IPS DF 19.7 (cell line): ENCODE measurements at regions not wholly inside any gene's neighbourhood (a gene's known extent, or its start where the extent isn't known, plus 50 kb on each side); places are given as distances from the start of the nearest gene placed in this dataset.

Source experiments
- DNase-seq: peaks from one replicate; pipeline ENCODE4 v3.0.0-alpha.2; 2013; ENCODE audit warnings: low read depth, low spot score

DNA sequence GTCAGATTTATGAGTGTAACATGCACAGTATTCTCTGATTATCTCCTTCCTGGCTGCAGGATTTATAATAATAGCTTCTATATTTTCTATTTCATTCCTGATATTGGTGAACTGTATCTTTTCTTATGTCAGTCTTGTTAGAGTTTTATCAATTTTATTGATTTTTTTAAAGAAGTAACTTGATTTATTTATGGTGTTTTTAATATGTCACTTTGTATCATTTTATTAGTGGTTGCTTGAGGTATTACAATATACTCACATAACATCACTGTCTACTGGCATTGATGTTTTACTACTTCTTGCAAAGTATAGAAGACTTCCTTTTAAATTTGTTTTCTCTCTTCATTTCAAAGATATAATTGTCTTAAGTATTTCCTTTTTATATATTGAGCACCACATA, 270.5 kb upstream of the GYPC start:
- no peak for DNase-seq

DNA sequence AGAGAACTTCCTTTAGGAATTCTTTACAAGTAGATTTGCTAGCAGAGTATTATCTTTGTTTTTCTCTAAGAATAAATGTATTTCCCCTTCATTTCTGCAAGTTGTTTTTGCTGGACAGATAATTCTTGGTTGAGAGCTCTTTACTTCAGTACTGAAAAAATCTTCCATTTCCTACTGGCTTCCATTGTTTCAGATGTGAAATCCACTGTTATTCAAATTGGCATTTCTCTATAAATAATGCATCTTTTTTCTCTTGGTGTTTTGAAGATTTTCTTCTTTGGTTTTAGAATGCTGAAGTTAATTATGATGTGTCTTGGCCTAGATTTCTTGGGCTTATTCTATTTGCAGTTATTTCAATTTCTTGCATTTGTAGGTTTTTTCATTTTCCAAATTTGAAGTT, 270.0 kb upstream of the GYPC start:
- no peak for DNase-seq

DNA sequence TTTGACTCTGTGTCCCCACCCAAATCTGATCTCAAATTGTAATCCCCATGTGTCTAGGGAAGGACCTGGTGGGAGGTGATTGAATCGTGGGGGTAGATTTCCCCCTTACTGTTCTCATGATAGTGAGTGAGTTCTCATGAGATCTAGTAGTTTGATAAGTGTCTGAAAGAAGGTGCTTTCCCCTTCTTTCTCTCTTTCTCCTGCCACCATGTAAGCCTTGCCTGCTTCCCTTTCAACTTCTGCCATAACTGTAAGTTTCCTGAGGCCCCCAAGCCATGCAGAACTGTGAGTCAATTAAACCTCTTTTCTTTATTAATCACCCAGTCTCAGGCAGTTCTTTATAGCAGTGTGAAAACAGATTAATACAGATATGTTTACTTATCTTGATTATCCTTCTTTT, 266.5 kb upstream of the GYPC start:
- no peak for DNase-seq

DNA sequence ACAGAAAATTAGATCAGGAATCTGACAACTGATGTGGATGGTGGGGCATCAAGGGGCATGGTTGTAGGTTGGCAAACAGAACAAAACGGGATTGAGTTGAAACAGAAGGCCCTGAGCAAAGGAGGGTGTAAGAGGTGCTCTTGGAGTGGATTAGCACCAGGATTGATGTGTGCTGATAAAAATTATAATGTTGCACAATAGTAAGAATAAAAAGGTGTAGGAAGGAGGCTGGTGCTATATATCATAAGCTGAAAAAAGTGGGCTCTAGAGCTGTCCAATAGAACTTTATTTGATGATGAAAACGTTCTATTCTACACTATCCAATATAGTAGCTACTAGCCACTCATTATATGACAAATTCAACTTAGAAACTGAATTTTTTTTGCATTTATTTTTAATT, 263.1 kb upstream of the GYPC start:
- no peak for DNase-seq

DNA sequence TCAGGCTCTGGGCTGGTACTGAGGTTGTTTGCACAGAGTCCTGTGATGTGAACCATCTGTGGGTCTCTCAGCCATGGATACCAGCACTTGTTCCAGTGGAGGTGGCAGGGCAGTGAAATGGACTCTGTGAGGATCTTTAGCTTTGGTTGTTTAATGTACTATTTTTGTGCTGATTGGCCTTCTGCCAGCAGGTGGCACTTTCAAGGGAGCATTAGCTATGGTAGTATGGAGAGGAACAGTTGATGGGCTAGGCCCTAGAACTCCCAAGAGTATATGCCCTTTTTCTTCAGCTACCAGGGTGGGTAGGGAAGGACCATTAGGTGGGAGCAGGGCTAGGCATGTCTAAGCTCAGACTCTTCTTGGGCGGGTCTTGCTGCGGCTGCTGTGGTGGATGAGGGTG, 257.0 kb upstream of the GYPC start:
- DNase-seq = no peak

DNA sequence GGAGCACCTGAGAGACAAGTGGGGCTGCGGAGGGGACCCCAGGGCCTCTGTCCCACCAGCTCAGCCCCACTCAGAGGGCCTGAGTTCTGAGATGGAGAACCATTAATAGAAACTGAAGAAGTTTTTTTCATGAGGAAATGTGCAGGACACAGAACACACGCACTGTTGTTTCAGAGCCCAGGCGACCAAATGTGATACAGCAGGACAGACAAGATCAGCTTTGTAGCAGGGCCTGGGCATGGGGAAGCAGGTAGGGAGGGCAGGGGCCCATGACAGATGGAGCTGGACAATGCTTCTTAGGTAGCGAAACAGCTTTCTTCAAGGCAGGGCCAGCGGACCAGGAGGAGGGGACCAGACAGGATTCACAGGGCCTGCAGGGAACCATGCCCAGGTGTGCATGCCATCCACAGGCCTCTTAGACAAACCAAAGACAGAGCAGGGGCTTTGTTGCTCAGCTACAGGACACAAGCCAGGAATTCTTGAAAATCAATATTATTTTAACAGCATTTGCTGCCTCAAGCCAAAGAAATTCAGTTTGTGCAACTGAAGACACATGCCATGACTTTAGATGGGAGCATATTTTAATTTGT, 252.8 kb upstream of the GYPC start:
- DNase-seq = no peak

DNA sequence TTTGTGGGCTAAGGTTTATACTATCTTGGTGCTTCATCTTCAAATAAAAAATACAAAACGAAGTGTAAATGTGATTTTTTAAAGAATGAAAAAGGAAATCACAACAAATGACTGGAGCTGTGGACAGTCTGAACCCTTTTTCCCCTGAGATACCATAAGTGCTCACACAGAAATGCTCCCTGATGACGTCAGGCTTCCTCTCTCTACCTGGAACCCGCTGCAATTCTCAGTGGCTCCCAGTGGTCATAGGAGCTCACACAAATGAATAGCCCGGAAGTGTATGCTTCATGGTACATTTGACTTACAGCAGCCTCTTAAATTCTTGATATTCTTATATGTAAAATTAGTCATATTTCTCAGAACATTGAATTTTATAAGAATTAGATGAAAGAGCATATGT, 249.7 kb upstream of the GYPC start:
- no peak for DNase-seq

DNA sequence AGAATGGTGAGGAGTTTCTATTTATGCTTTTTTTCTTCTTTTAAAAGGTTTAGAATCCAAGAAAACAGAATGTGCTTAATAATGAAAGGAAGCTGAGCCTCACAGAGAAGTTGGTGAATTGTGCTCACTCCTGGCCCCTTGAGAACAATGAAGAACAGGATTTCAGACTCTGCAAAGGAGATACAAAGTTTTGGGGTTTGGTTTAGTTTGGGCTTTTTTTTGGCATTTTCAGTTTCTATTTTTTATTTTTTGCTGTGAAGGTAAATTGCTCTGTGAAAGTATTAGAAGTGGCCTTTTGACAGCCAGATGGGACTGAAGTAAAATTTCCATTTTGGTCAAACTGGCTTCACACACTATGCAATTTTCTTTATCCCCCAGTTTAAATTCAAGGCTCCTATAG, 247.3 kb upstream of the GYPC start:
- no peak for DNase-seq

DNA sequence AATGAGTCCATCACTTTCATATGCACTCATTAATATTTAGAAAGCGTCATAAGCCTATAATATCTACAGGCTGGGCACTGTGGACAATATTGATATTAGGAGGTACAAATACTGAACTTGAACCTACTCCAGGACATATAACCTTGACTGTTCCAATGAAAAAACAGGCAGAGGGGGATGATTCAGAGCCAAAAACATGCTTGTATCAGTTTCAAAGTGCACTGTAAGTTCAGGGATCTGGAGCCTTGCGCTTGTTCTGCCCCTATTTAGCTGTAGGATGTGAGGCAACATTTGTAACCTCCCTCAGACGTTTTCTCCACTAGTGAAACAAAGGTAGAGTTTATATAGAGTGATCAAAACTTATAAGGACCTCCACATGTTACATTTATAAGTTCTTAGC, 246.1 kb upstream of the GYPC start:
- no peak for DNase-seq

DNA sequence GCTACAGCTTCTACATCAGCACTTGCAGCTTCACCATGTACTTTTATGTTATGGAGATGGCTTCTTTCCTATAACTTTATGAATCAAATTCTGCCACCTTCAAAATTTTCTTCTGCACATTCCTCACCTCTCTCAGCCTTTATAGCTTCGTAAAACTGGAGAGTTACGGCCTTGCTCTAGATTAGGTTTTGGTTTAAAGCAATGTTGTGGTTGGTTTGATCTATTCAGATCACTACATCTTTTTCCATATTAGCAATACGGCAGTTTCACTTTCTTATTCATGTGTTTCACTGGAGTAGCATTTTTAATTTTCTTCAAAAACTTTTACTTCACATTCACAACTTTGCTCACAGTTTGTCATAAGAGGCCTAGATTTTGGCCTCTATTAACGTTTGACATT, 242.9 kb upstream of the GYPC start:
- no peak for DNase-seq

DNA sequence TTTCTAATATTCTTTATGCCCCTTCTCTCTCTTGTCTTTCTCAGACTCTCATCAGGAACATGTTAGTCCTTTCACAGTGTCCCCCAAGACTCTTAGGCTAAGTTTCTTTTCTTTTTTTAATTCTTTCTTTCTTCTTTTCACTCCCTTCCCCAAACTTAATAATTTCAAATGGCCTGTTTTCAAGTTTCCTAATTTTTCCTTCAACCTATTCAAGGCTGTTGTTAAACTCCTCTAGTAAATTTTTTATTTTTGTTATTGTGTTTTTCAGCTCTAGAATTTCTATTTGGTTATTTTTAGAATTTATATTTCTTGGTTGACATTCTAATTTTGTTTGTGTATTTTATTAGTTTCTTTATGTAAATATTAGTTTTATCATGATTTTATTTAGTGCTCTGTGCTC, 236.6 kb upstream of the GYPC start:
- DNase-seq = no peak

DNA sequence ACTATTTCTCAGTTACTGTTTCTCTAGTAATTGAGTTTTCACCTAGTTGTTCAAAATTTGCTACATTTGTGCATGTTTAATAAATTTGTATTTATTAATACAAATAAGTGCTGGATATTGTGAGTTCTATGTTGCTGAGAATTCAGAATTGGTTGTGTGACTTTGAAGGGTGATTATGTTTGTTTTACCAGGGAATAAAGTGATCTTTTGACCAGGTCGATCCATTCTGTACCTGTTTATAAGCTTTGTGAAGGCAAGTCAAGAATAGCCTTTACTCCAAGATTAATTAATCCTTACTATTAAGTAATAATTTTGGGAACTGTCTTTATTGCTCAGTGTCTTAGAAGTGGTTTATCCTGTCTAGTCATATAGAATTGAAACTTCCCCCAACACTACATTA, 230.0 kb upstream of the GYPC start:
- no peak for DNase-seq

DNA sequence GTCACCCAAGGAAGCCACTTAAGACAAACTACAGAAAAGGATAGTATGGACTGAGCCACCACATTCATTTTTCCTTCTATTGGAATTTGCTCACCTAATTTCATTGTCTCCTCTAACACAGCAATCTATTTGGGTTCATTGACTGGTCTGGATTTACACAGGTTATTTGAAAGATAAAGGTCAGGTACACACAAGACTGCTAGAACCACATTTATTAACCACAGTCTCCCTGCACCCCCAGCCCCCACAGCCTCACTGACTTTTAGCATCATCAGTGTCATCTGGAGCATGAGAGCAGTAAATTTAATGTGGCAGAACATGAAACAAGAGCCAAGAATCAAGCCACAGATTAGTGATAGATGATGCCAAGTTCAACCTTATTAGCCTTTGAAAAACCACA, 226.9 kb upstream of the GYPC start:
- DNase-seq = no peak

DNA sequence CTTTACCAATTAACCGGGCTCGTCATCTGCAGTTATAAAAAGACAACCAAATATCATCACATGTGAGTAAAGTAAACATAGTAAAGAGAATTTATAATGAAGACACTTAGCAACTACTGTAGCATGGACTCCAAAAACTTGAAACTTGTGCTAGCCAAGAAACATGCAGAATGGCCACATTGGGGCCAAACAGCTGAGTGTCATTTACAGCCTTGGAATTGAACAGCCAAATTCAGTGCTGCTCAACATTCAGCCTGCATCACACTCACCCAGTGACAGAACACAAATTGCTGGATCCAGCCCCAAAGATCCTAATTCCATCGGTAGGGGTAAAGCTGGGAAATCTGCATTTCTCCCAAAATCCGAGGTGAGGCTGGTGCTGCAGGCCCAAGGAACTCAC, 224.8 kb upstream of the GYPC start:
- no peak for DNase-seq

DNA sequence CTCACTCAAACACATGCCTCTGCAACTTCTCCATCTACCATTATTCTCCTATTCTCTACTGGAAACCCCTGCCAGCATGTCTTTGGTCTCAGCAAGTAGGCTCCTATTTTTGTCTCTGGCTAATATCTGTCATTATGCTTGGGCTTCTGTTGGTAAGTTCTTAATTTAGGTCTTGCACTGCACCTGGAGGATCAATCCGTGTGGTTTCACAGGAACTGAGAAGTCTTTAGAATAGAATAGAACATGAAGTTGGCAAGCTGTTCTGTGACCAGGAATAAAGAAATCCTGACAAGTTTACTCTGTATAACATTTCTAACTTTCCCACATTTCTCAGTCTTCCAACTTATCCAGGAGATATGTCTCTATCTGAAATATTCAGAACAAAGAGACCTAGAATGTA, 219.5 kb upstream of the GYPC start:
- DNase-seq = no peak

DNA sequence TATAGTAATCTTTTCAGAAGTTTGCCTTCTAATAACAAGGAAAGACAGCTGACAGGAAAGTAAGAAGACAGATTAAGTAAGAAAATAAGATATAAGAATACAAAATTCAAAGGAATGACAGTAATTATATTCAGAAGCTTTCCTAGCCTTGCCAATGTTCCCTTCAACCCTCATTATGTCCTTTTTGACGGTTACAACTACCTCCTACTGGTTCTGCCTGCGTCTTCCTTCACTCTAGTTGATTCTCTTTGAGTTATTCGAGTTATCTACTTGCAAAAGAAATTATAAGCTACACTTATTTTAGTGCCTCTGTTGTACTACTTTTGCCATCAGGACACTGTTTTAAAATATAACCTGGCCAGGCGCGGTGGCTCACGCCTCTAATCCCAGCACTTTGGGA, 218.9 kb upstream of the GYPC start:
- DNase-seq = no peak

DNA sequence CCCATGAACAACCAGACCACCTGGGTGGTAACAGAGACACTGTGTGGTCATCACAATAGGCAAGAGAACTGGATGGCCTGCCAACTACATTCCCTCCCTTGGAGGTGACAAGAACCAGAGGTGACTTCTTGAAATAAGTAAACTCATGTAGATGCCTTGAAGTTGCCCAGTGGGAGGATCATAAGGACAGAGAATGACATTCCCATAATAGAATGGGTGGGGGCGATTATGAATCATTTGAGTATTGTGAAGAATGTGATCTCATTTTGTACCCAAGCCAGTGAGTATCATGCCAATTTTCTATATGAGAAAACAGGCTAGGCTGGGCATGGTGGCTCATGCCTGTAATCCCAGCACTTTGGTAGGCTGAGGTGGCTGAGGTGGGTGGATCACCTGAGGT, 211.4 kb upstream of the GYPC start:
- no peak for DNase-seq

DNA sequence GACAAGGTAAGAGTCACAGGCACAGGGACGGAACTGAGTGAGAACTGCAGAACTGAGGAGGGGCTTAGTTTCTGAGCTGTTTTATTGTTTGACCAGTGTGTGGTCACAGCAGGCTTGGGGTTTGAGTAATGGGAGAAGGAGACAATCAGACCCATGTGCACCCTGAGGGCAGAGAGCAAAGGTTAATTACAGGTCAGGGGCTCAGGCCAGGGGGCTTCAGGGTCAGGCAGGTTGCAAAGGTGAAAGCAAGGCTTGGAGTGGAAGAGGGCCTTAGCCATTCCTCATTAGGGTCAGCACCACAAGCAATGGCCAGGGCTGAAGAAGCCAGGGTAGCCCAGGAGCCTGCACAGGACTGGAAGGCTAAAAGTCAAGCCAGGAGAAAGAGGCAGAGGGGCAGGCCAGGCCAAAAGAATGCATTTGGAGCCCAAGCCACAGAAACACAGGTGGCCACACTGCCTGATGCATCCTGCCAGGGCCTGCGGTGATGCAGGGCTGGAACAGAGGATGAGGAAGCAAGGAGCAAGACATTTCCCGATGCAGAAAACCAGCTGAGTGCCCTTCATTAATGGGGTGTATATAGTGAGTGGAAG, 209.8 kb upstream of the GYPC start:
- no peak for DNase-seq

DNA sequence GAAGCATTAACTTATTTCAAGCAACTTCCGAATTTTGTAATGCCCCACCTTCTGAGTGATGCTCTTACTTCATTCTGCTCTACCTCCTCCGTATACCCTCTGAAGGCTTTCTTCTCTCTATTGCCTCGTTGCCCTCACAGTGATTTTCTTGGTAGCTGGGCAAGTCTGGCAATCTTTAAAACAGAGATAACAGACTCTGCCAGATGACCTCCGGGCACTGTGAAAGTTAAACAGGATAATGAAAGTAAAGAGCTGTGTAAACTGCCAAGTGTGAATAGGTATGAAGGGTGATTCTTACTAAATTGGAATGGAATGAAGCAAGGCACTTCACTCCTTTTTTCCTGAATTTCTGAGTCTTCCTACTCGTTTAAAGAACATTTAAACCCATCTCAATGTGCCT, 207.3 kb upstream of the GYPC start:
- DNase-seq = no peak

DNA sequence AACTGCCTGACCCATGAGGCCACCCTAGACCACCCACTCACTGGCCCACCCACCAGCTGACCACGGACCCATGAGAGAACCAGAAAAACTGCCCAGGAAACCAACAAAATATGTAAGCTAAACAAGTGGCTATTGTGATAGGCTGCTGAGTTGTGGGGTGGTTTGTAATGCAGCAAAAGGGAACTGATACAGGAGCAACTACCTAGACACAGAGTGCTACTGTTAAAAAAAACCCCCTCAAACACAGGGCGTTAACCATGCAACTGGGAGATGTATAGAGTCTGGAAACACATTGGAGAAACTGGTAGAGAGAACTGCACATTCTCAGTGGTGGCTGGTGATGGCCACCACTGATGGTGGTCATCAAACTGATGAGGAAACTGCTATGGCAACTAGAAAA, 206.3 kb upstream of the GYPC start:
- DNase-seq = no peak

DNA sequence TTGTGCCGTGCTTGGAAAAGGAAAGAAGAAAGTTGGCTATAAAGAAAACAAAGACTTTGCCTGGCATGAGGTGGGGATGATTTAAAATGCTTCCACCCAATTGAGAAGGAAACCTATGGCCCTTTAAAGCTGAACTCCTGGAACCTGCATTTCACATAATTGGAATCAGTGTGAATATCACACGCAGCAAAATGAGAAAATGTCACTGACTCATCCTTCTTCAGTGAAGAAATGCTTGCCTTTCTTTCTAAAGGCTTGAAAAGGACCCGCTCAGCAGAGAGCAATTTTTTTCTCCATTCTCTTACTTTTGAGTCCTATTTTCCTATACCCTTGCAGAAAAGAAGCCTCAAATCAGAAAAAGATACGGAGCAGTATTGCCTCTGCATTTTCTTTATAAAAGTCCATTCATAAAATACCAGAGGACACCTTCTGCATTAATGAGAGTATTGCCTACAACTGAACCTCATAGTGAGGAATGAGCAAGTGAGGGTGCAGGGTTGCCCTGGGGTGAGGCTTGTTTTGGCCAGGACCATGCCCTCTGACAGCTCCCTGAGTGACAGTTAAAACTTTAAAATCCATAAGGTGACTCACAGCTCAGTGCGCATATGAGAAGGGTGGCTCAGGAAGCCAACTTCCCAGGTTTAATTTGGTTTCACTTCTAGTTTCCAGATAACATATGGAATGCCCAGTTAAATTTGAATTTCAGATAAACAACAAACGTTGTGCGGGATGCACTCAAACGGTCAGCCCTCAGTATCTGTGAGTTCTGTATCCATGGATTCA, 191.9 kb upstream of the GYPC start:
- no peak for DNase-seq

DNA sequence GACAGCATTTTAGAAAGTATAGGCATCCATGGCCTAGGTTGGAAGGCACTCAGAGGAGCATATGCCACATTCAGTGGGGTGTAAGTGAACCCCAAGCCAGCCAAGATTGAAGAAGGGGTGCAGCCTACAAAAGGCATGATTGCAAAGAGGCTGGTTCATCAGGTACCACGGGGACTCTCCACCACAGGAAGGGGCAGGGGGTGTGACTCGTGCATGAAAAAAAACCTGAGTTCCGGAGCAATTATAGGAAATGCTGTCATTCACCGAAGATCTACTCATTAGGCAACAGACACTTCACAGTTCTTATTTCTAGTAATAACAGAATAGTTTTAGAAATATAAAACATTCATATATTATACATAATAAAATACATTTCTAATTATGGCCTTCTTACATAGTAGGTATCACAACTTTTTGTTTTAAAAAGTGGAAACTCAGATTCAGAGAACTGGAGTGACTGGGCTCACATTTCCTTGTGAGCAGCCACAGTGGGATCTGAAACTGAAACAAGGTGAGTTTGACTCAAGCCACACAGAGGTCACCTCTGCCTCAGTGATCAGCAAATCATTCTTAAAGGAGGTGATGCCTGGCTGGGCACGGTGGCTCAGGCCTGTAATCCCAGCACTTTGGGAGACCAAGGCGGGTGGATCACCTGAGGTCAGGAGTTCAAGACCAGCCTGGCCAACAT, 188.4 kb upstream of the GYPC start:
- no peak for DNase-seq

DNA sequence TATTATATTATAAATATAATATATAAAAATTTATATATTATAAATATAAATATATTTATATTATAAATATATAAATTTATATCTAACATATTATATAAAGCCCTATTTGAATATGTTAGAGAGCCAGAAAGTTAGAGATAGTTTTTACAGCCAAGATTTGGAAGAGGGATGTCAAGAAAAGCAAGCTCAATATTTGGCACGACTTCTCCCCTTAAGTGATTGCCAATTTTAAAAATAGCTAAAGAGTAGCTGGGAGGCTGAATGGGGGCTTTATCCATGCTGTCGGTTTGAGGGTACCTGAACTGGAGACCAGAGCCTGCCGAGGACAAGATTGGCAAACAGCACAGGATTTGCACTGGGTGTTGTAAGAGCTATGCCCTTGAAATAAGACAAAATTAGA, 180.9 kb upstream of the GYPC start:
- no peak for DNase-seq
